ENCODE measurements at regions not wholly inside any gene's neighbourhood (a gene's known extent, or its start where the extent isn't known, plus 50 kb on each side); places are given as distances from the start of the nearest gene placed in this dataset.
"Not testable (repeated sequence)": the region's sequence is repeated elsewhere in the genome, so short reads cannot be mapped to it uniquely, and the experiment has no call there.

- no peak for FAIRE-seq
These were observed 82.2 kb upstream of the MED13 start for GRCh38 chr17:62147284-62147683.

- FAIRE-seq: no peak
These were observed 75.8 kb upstream of the MED13 start for GRCh38 chr17:62140836-62141235.

- FAIRE-seq: no peak
These were observed 75.3 kb upstream of the MED13 start for GRCh38 chr17:62140376-62140775.

- not testable (repeated sequence) for FAIRE-seq
These were observed 74.7 kb upstream of the MED13 start for GRCh38 chr17:62139690-62140354.

GRCh38 chr17:62139141-62139540, 74.1 kb upstream of the MED13 start:
- FAIRE-seq: no peak

- FAIRE-seq: not testable (repeated sequence)
These were observed 73.6 kb upstream of the MED13 start for GRCh38 chr17:62138676-62139121.

GRCh38 chr17:62137734-62138624, 72.9 kb upstream of the MED13 start:
- FAIRE-seq: not testable (repeated sequence)

- not testable (repeated sequence) for FAIRE-seq
These were observed 72.1 kb upstream of the MED13 start for GRCh38 chr17:62137013-62137733.

GRCh38 chr17:62135742-62136141, 70.7 kb upstream of the MED13 start:
- no peak for FAIRE-seq

- FAIRE-seq: not testable (repeated sequence)
These were observed 70.0 kb upstream of the MED13 start for GRCh38 chr17:62135096-62135495.

GRCh38 chr17:62134397-62134796, 69.3 kb upstream of the MED13 start:
- FAIRE-seq: no peak

GRCh38 chr17:62131271-62131670, 66.2 kb upstream of the MED13 start:
- FAIRE-seq: not testable (repeated sequence)

- FAIRE-seq: no peak
These were observed 65.7 kb upstream of the MED13 start for GRCh38 chr17:62130739-62131138.

- FAIRE-seq: no peak
These were observed 61.2 kb upstream of the MED13 start for GRCh38 chr17:62126292-62126691.

GRCh38 chr17:62125307-62125706, 60.2 kb upstream of the MED13 start:
- no peak for FAIRE-seq

GRCh38 chr17:62121025-62121730, 56.1 kb upstream of the MED13 start:
- FAIRE-seq: no peak

- FAIRE-seq: no peak
These were observed 54.3 kb upstream of the MED13 start for GRCh38 chr17:62119373-62119772.

Data from G401.6 (cell line).